Astrocyte of the hippocampus (primary cell): ENCODE measurements at regions not wholly inside any gene's neighbourhood (a gene's known extent, or its start where the extent isn't known, plus 50 kb on each side); places are given as distances from the start of the nearest gene placed in this dataset.

Experiments used
- DNase-seq: peaks from one replicate; pipeline ENCODE4 v3.0.0; 2011; ENCODE audit warnings: low read depth, low spot score

GRCh38 chr6:43871933-43872332, 101.9 kb downstream of the VEGFA start:
- DNase-seq, result no peak

- no peak for DNase-seq
Observed at GRCh38 chr6:43871284-43871683, 101.3 kb downstream of the VEGFA start.

- no peak for DNase-seq
Observed at GRCh38 chr6:43870660-43871061, 100.7 kb downstream of the VEGFA start.

GRCh38 chr6:43869792-43870659, 100.0 kb downstream of the VEGFA start:
- DNase-seq, result no peak

- DNase-seq, result no peak
Observed at GRCh38 chr6:43869079-43869710, 99.2 kb downstream of the VEGFA start.

- no peak for DNase-seq
Observed at GRCh38 chr6:43868467-43868866, 98.5 kb downstream of the VEGFA start.

- DNase-seq, result no peak
Observed at GRCh38 chr6:43867996-43868395, 98.0 kb downstream of the VEGFA start.

- no peak for DNase-seq
Observed at GRCh38 chr6:43867246-43867645, 97.2 kb downstream of the VEGFA start.

GRCh38 chr6:43865932-43866645, 96.1 kb downstream of the VEGFA start:
- no peak for DNase-seq

GRCh38 chr6:43865086-43865485, 95.1 kb downstream of the VEGFA start:
- no peak for DNase-seq

GRCh38 chr6:43862925-43863324, 92.9 kb downstream of the VEGFA start:
- DNase-seq, result no peak

- no peak for DNase-seq
Observed at GRCh38 chr6:43861212-43861894, 91.3 kb downstream of the VEGFA start.

GRCh38 chr6:43860285-43860684, 90.3 kb downstream of the VEGFA start:
- DNase-seq, result no peak

GRCh38 chr6:43859213-43859612, 89.2 kb downstream of the VEGFA start:
- DNase-seq, result no peak

- DNase-seq, result no peak
Observed at GRCh38 chr6:43858161-43859153, 88.4 kb downstream of the VEGFA start.

GRCh38 chr6:43856005-43856765, 86.2 kb downstream of the VEGFA start:
- DNase-seq, result peak; percentile 64

GRCh38 chr6:43855247-43855646, 85.2 kb downstream of the VEGFA start:
- no peak for DNase-seq

- DNase-seq, result peak; percentile 41
Observed at GRCh38 chr6:43853066-43853650, 83.1 kb downstream of the VEGFA start.

GRCh38 chr6:43852350-43852864, 82.4 kb downstream of the VEGFA start:
- no peak for DNase-seq
